A549 (cell line): ENCODE measurements at regions not wholly inside any gene's neighbourhood (a gene's known extent, or its start where the extent isn't known, plus 50 kb on each side); places are given as distances from the start of the nearest gene placed in this dataset.

Experiments used
- ATAC-seq, 2 experiments: fragments of 200-7000 bp in 1 of 2; fragments of >200 bp in 1 of 2; cut with Nextera tagmentation in 1 of 2; cut with Tn5 transposase in 1 of 2; 3 replicates each; pipeline versions ENCODE4 v1.8.0 to v1.9.1; 2018 to 2020; ENCODE audit warnings: mild to moderate bottlenecking in 1 of 2, moderate library complexity in 1 of 2
- CTCF ChIA-PET: fragments of 300-600 bp; sonication (Branson Sonifier 250); formaldehyde crosslinking; extraction: SDS; loops from one replicate; lab custom pipeline; 2021; ENCODE audit warnings: antibody characterized with exemption, inconsistent platforms; lab: Yijun Ruan, JAX
- POLR2A ChIA-PET: fragments of 350-600 bp; formaldehyde crosslinking; extraction: SDS; loops from one replicate; lab custom pipeline; 2021; ENCODE audit warnings: antibody characterized with exemption, inconsistent platforms; lab: Yijun Ruan, JAX
- DNase-seq, 2 experiments: peaks; one replicate each; pipeline versions ENCODE4 v3.0.0 to v3.0.0-alpha.2; 2011 to 2016; ENCODE audit warnings: low read depth in 1 of 2, low spot score in 1 of 2
- FAIRE-seq: peaks from 2 replicates; lab custom pipeline; 2011; peaks lifted over from hg19 to GRCh38; lab: Jason Lieb, UNC
- H3K27ac ChIP-seq, 2 experiments: fragments of >200 bp; sonication (Bioruptor Twin); formaldehyde crosslinking; 3 replicates each; pipeline ENCODE4 v1.5.1; 2016 to 2017
- H3K4me1 ChIP-seq: fragments of >200 bp; sonication (Bioruptor Twin); formaldehyde crosslinking; 3 replicates; pipeline ENCODE4 v1.6.1; 2016
- H3K4me2 ChIP-seq: fragments of >200 bp; sonication (Bioruptor Twin); formaldehyde crosslinking; 3 replicates; pipeline ENCODE4 v1.6.1; 2016
- H3K4me3 ChIP-seq: fragments of >200 bp; sonication (Bioruptor Twin); formaldehyde crosslinking; 3 replicates; pipeline ENCODE4 v1.5.1; 2016
- H3K9me3 ChIP-seq: fragments of >200 bp; sonication (Bioruptor Twin); formaldehyde crosslinking; 3 replicates; pipeline ENCODE4 v1.6.1; 2016
- CBX8 ChIP-seq: fragments of 200-600 bp; sonication (generic); IDR thresholded peaks from 2 replicates; pipeline ENCODE4 v1.6.1; 2016
- CEBPB ChIP-seq, 2 experiments: fragments of >200 bp in 1 of 2; sonication (Bioruptor Twin) in 1 of 2; formaldehyde crosslinking in 1 of 2; IDR thresholded peaks; 2 replicates each; pipeline ENCODE4 v1.6.1; 2012 to 2016
- EP300 ChIP-seq, 2 experiments: fragments of >200 bp; sonication (Bioruptor Twin); formaldehyde crosslinking; IDR thresholded peaks; 2 replicates in 1 of 2; 3 replicates in 1 of 2; pipeline ENCODE4 v1.6.1; 2016 to 2017
- FOSL2 ChIP-seq, 2 experiments: fragments of 450-650 bp in 1 of 2; fragments of >200 bp in 1 of 2; sonication (Bioruptor Twin) in 1 of 2; formaldehyde crosslinking; IDR thresholded peaks; 2 replicates each; pipeline versions ENCODE4 v1.5.0 to v1.6.1; 2016 to 2020; ENCODE audit warnings: mild to moderate bottlenecking in 1 of 2, moderate library complexity in 1 of 2
- FOXS1 ChIP-seq: fragments of 250-450 bp; sonication (Bioruptor Pico); IDR thresholded peaks from 2 replicates; pipeline ENCODE4 v1.5.0; 2020; ENCODE audit warnings: mild to moderate bottlenecking, moderate library complexity
- GATA3 ChIP-seq: IDR thresholded peaks from 2 replicates; pipeline ENCODE4 v1.6.1; 2012; ENCODE audit warnings: borderline replicate concordance
- HOXB13 ChIP-seq: fragments of 250-450 bp; sonication (Bioruptor Pico); IDR thresholded peaks from 2 replicates; pipeline ENCODE4 v1.5.0; 2020; ENCODE audit warnings: low read depth, mild to moderate bottlenecking, moderate library complexity
- KDM5A ChIP-seq: fragments of 200-600 bp; sonication (generic); IDR thresholded peaks from 2 replicates; pipeline ENCODE4 v1.6.1; 2016; ENCODE audit warnings: antibody characterized with exemption, mild to moderate bottlenecking
- MAZ ChIP-seq: fragments of 150-350 bp; IDR thresholded peaks from 2 replicates; pipeline ENCODE4 v1.6.1; 2014; ENCODE audit warnings: antibody characterized with exemption, low read depth, low read length, borderline replicate concordance
- MYC ChIP-seq: IDR thresholded peaks from 2 replicates; pipeline ENCODE4 v1.6.1; 2012; ENCODE audit warnings: mild to moderate bottlenecking, inconsistent platforms, low read length, improper control_type of control experiment, borderline replicate concordance
- NR3C1 ChIP-seq: fragments of >200 bp; sonication (Bioruptor Twin); formaldehyde crosslinking; IDR thresholded peaks from 3 replicates; pipeline ENCODE4 v1.6.1; 2017
- RARB ChIP-seq: fragments of 250-450 bp; sonication (Bioruptor Pico); IDR thresholded peaks from 2 replicates; pipeline ENCODE4 v1.8.0; 2021; ENCODE audit warnings: mild to moderate bottlenecking, moderate library complexity
- TFCP2L1 ChIP-seq: fragments of 250-450 bp; sonication (Bioruptor Pico); IDR thresholded peaks from 2 replicates; pipeline ENCODE4 v1.5.0; 2021; ENCODE audit warnings: mild to moderate bottlenecking
- ZC3H11A ChIP-seq: fragments of 450-650 bp; IDR thresholded peaks from 2 replicates; pipeline ENCODE4 v1.6.1; 2014; ENCODE audit warnings: antibody characterized with exemption, mild to moderate bottlenecking
- WGBS: methylation state at CpG from one replicate; pipeline ENCODE4 v1.1.6; 2017; ENCODE audit errors: missing lambda C conversion rate; 5-methylcytosine and 5-hydroxymethylcytosine counted together
- TF ChIP-seq, protein P1 (sequence below): fragments of 200-600 bp; sonication (generic); IDR thresholded peaks from 2 replicates; pipeline ENCODE4 v1.6.1; 2016; ENCODE audit warnings: antibody characterized with exemption, mild to moderate bottlenecking, moderate library complexity
- TF ChIP-seq, protein P2 (sequence below): fragments of >200 bp; sonication (Bioruptor Twin); formaldehyde crosslinking; IDR thresholded peaks from 3 replicates; pipeline ENCODE4 v1.5.1; 2016
- TF ChIP-seq, protein P3 (sequence below): IDR thresholded peaks from 2 replicates; pipeline ENCODE4 v1.6.1; 2012
- TF ChIP-seq, protein P4 (sequence below): fragments of 250-450 bp; sonication (Bioruptor Pico); IDR thresholded peaks from 2 replicates; pipeline ENCODE4 v1.5.0; 2020; ENCODE audit warnings: low read depth, mild to moderate bottlenecking, moderate library complexity

DNA sequence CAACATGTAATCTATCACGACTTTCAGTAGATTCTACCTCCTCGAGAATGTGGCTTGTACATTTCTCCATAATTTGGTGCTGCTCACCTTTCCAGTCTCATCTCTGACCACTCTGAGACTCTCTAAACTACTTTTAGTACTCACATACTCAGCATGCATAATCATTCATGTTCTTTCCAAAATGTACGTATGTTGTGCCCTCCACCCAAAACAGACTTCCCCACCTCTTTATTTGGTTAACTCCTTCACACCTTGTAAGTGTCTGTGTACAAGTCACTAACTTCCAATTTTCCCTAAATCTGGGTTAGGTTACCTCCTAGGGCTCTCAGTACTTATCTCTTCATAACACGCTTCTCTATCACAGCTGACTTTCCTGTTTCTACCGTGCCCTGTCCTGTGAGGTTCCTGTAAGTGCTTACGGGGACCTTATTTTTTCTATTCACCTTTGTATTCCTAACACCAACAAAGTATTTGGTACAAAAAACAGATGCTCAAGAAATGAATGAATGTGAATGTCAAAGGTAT, 186.2 kb upstream of the MKLN1 start:
- ATAC-seq, result no peak
- WGBS, result 95% methylated on average over 6 of the region's 6 CpGs
- no peak overlapping the region for H3K27ac ChIP-seq
- H3K4me1 ChIP-seq, result peaks cover 18% of the 10 kb centered on the region
- FAIRE-seq, result no peak
- no peak overlapping the region for H3K4me2 ChIP-seq
- no peak for DNase-seq
- TF ChIP-seq, protein P1, sequence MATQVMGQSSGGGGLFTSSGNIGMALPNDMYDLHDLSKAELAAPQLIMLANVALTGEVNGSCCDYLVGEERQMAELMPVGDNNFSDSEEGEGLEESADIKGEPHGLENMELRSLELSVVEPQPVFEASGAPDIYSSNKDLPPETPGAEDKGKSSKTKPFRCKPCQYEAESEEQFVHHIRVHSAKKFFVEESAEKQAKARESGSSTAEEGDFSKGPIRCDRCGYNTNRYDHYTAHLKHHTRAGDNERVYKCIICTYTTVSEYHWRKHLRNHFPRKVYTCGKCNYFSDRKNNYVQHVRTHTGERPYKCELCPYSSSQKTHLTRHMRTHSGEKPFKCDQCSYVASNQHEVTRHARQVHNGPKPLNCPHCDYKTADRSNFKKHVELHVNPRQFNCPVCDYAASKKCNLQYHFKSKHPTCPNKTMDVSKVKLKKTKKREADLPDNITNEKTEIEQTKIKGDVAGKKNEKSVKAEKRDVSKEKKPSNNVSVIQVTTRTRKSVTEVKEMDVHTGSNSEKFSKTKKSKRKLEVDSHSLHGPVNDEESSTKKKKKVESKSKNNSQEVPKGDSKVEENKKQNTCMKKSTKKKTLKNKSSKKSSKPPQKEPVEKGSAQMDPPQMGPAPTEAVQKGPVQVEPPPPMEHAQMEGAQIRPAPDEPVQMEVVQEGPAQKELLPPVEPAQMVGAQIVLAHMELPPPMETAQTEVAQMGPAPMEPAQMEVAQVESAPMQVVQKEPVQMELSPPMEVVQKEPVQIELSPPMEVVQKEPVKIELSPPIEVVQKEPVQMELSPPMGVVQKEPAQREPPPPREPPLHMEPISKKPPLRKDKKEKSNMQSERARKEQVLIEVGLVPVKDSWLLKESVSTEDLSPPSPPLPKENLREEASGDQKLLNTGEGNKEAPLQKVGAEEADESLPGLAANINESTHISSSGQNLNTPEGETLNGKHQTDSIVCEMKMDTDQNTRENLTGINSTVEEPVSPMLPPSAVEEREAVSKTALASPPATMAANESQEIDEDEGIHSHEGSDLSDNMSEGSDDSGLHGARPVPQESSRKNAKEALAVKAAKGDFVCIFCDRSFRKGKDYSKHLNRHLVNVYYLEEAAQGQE, result no peak
- TF ChIP-seq NR3C1 (no peak), TFCP2L1 (CRISPR knock-in tag) (no peak), FOSL2 (IDR thresholded peaks at IDR 0.05) (no peak), FOSL2 (CRISPR knock-in tag; IDR thresholded peaks at IDR 0.05) (no peak), HOXB13 (CRISPR knock-in tag) (no peak), MYC (no peak)
- no peak overlapping the region for H3K4me3 ChIP-seq
- ChIA-PET CTCF (no interaction called here), POLR2A (no interaction called here)
- peaks cover 9% of the 10 kb centered on the region for H3K9me3 ChIP-seq

DNA sequence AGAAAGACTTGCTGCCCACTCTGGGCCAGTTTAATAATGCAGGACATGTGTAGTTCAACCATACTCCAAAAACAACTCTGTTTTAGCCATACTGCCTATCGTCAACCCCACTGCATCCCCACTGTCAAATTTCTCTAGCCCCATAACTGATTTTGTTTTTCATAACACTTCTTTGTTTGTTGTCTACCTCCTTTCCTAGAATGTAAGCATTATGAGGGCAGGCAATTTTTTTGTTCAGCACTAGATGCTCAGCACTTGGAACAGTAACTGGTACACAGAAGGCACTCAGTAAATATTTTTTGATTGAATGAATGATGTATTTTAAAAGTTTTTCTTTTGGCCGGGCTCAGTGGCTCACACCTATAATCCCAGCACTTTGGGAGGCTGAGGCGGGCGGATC, 183.8 kb upstream of the MKLN1 start:
- WGBS, result 98% methylated on average over 4 of the region's 4 CpGs
- no peak overlapping the region for H3K4me3 ChIP-seq
- no peak for TF ChIP-seq RARB
- TF ChIP-seq FOXS1, result no peak
- TF ChIP-seq HOXB13 (CRISPR knock-in tag), result no peak
- TF ChIP-seq KDM5A, result no peak
- CTCF ChIA-PET, result interaction anchor here (0.6 kb wide), 1 partner anchor 112 kb away, joined by 3 read pairs; no protein-coding TSS in a partner anchor
- peaks cover 21% of the 10 kb centered on the region for H3K4me1 ChIP-seq
- POLR2A ChIA-PET, result no interaction called here
- H3K4me2 ChIP-seq, result no peak overlapping the region
- ATAC-seq (no peak), DNase-seq (no peak), FAIRE-seq (no peak)
- H3K9me3 ChIP-seq, result peaks cover 9% of the 10 kb centered on the region
- peak overlapping the region; percentile 5 to 6; a peak in 1 of 6 replicates for H3K27ac ChIP-seq

DNA sequence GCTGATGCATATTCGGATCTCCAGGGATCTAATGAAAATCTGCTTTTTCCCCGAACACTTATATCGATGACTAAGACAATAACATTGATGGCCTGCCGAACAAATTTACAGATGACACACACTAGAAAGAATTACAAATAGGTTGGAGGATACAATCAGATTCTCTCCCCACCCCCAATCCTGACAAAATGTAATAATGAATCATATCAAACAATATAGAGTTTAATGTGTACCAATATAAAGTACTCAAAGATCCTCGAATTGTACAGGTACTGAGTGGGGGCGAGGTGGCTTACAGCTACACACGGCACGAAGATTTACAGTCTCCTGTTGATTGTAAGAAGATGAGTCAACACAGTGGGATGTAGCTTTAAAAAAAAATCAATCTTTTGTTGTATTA, 182.7 kb upstream of the MKLN1 start:
- TF ChIP-seq FOSL2 (IDR thresholded peaks at IDR 0.05) (no peak), FOSL2 (CRISPR knock-in tag; IDR thresholded peaks at IDR 0.05) (peak; percentile 76), EP300 (IDR thresholded peaks at IDR 0.05) (peak in 1 of 2 experiments; percentile 3; a peak in 1 of 5 replicates)
- TF ChIP-seq, protein P2, sequence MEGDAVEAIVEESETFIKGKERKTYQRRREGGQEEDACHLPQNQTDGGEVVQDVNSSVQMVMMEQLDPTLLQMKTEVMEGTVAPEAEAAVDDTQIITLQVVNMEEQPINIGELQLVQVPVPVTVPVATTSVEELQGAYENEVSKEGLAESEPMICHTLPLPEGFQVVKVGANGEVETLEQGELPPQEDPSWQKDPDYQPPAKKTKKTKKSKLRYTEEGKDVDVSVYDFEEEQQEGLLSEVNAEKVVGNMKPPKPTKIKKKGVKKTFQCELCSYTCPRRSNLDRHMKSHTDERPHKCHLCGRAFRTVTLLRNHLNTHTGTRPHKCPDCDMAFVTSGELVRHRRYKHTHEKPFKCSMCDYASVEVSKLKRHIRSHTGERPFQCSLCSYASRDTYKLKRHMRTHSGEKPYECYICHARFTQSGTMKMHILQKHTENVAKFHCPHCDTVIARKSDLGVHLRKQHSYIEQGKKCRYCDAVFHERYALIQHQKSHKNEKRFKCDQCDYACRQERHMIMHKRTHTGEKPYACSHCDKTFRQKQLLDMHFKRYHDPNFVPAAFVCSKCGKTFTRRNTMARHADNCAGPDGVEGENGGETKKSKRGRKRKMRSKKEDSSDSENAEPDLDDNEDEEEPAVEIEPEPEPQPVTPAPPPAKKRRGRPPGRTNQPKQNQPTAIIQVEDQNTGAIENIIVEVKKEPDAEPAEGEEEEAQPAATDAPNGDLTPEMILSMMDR, result no peak
- POLR2A ChIA-PET, result interaction anchor here (1.3 kb wide), 1 partner anchor 35 kb away, joined by 4 read pairs; no protein-coding TSS in a partner anchor
- H3K4me3 ChIP-seq, result no peak overlapping the region
- peak overlapping the region; percentile 68 to 72 for H3K27ac ChIP-seq
- ATAC-seq (peak; percentile 71 to 87; a peak in 5 of 6 replicates), DNase-seq (peak; percentile 27 to 55), FAIRE-seq (no peak)
- 7% methylated on average over 8 of the region's 8 CpGs for WGBS
- peaks cover 21% of the 10 kb centered on the region for H3K4me1 ChIP-seq
- H3K4me2 ChIP-seq, result peak overlapping the region; percentile 51
- peaks cover 9% of the 10 kb centered on the region for H3K9me3 ChIP-seq
- CTCF ChIA-PET, result interaction anchor here (1.3 kb wide), 1 partner anchor 11 kb away, joined by 3 read pairs; no protein-coding TSS in a partner anchor

DNA sequence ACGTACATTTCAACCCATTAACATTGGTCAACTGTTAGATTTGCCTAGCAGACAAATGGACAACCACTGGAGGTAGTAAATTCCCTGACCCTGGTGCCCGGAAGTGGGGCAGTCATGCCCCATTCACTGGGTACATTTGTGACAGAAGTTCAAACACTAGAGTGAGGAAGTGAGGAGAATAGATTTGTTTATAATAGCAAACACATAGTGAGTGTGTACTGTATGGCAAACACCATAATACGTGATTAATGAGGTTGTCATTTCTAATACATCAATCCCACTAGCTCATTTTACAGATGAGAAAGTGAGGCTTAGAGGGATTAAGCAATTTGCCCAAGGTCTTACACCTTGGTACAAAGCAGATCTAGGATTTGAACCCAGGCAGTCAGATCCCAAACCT, 181.9 kb upstream of the MKLN1 start:
- Histone ChIP-seq H3K4me1 (peaks cover 21% of the 10 kb centered on the region), H3K27ac (peak overlapping the region; percentile 68 to 72), H3K4me3 (no peak overlapping the region), H3K4me2 (peak overlapping the region; percentile 51), H3K9me3 (peaks cover 9% of the 10 kb centered on the region)
- ATAC-seq, result peak; percentile 30 to 70; a peak in 3 of 6 replicates
- no peak for FAIRE-seq
- peak in 1 of 2 experiments; percentile 41 for DNase-seq
- POLR2A ChIA-PET, result interaction anchor here (1.3 kb wide), 1 partner anchor 36 kb away, joined by 4 read pairs; no protein-coding TSS in a partner anchor
- WGBS, result 9% methylated on average over 3 of the region's 3 CpGs
- TF ChIP-seq, protein P3, sequence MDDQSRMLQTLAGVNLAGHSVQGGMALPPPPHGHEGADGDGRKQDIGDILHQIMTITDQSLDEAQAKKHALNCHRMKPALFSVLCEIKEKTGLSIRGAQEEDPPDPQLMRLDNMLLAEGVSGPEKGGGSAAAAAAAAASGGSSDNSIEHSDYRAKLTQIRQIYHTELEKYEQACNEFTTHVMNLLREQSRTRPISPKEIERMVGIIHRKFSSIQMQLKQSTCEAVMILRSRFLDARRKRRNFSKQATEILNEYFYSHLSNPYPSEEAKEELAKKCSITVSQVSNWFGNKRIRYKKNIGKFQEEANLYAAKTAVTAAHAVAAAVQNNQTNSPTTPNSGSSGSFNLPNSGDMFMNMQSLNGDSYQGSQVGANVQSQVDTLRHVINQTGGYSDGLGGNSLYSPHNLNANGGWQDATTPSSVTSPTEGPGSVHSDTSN, result no peak
- TF ChIP-seq ZC3H11A (no peak), CBX8 (no peak), MAZ (no peak), GATA3 (peak; percentile 35; the same call in 1 of the 2 replicates), CEBPB (IDR thresholded peaks at IDR 0.05) (peak in 1 of 2 experiments; percentile 58; a peak in 2 of 4 replicates), FOSL2 (IDR thresholded peaks at IDR 0.05) (no peak), FOSL2 (CRISPR knock-in tag; IDR thresholded peaks at IDR 0.05) (peak; percentile 19; the same call in 1 of the 2 replicates)
- TF ChIP-seq, protein P4, sequence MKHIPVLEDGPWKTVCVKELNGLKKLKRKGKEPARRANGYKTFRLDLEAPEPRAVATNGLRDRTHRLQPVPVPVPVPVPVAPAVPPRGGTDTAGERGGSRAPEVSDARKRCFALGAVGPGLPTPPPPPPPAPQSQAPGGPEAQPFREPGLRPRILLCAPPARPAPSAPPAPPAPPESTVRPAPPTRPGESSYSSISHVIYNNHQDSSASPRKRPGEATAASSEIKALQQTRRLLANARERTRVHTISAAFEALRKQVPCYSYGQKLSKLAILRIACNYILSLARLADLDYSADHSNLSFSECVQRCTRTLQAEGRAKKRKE (CRISPR knock-in tag), result no peak
- CTCF ChIA-PET, result interaction anchor here (1.3 kb wide), 2 partner anchors 11 to 14 kb away, joined by 3 to 6 read pairs; no protein-coding TSS in a partner anchor
